ENCODE measurements at regions not wholly inside any gene's neighbourhood (a gene's known extent, or its start where the extent isn't known, plus 50 kb on each side); places are given as distances from the start of the nearest gene placed in this dataset.

DNA sequence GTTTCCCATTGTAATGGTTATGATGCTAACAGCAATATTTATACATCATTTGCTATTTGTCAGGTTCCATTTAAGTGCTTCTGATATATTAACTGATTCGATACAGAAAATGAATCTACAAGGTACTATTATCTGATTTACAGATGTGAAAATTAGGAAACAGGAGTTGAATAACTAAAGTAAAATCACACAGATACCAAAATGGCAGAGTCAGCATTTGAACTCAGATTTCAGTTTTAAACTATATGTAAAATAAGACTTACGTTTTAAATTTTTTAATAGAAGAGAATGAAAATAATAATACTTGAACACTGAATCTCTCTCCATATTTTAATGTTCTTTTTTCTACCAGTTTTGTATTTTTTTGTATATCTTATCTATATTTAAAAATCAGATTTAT is 313.2 kb downstream of the MDFIC start:
- ATAC-seq (no peak), DNase-seq (no peak)
- Histone ChIP-seq H3K27ac (no peak overlapping the region), H3K4me1 (peaks cover 0 to 11% (median 0%) of the 10 kb centered on the region in 12 donors), H3K36me3 (no peaks in the 10 kb centered on the region), H3K9me3 (peaks cover 0 to 19% (median 6%) of the 10 kb centered on the region in 12 donors), H3K27me3 (no peaks in the 10 kb centered on the region), H3K4me3 (no peak overlapping the region)
- 93 to 96% (median 95%) methylated on average over 2 of the region's 2 CpGs for WGBS, 4 donors
- intact Hi-C loops (cut with DNase I) = no loop called here
- TF ChIP-seq CTCF (IDR thresholded peaks at IDR 0.05) = no peak
- TF ChIP-seq POLR2A (IDR thresholded peaks at IDR 0.05) = no peak

GRCh38 chr7:115233809-115234208 is 311.9 kb downstream of the MDFIC start:
- ATAC-seq = no peak

DNA sequence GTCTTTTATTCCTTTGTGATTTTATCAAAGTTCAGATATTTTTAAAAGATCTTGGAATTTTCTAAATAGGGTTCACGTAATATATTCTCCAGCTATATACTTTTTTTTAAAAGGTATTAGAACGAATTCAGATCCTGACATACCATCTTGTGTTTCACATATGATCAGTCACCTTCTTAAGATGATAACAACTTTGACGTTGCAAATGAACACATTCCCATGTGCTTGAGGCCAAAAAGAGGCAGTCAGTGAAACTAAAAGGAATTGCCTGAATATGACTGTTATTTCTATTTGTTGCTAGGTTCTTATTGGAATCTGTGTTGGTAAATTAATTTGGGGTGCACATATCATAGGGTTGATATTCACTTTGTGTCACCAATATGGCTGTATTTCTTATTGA is 310.1 kb downstream of the MDFIC start:
- intact Hi-C loops (cut with DNase I) = no loop called here
- no peak for ATAC-seq
- WGBS, 4 donors = 71 to 78% (median 75%) methylated on average over 3 of the region's 3 CpGs

More at GRCh38 chr7:115233809-115234208, 311.9 kb downstream of the MDFIC start:
- Histone ChIP-seq H3K9me3 (peaks cover 0 to 19% (median 6%) of the 10 kb centered on the region in 12 donors), H3K4me3 (no peak overlapping the region), H3K4me1 (peaks cover 0 to 11% (median 0%) of the 10 kb centered on the region in 12 donors), H3K27me3 (no peaks in the 10 kb centered on the region), H3K36me3 (no peaks in the 10 kb centered on the region), H3K27ac (no peak overlapping the region)
- DNase-seq = no peak
- intact Hi-C loops (cut with DNase I) = no loop called here
- 91 to 95% (median 91%) methylated on average over 3 of the region's 3 CpGs for WGBS, 4 donors
- no peak for TF ChIP-seq POLR2A (IDR thresholded peaks at IDR 0.05)

GRCh38 chr7:115230882-115231571 is 309.1 kb downstream of the MDFIC start:
- ATAC-seq = peak; percentile 56 to 92 (median 66)
- Histone ChIP-seq H3K27me3 (no peaks in the 10 kb centered on the region), H3K27ac (no peak overlapping the region), H3K4me3 (no peak overlapping the region), H3K36me3 (no peaks in the 10 kb centered on the region), H3K4me1 (peaks cover 0 to 11% (median 0%) of the 10 kb centered on the region in 12 donors), H3K9me3 (peaks cover 0 to 17% (median 4%) of the 10 kb centered on the region in 12 donors)
- 10 to 29% (median 20%) methylated on average over 1 of the region's 1 CpG for WGBS, 4 donors
- intact Hi-C loops (cut with DNase I) = no loop called here
- DNase-seq = peak in 1 of 5 donors; percentile 10
- TF ChIP-seq POLR2A (IDR thresholded peaks at IDR 0.05) = no peak
- no peak for TF ChIP-seq CTCF (IDR thresholded peaks at IDR 0.05)

More for the DNA sequence above, 310.1 kb downstream of the MDFIC start:
- no peak for DNase-seq
- no peak overlapping the region for H3K4me3 ChIP-seq
- TF ChIP-seq POLR2A (IDR thresholded peaks at IDR 0.05) = no peak
- no peak for TF ChIP-seq CTCF (IDR thresholded peaks at IDR 0.05)
- H3K9me3 ChIP-seq = peaks cover 0 to 19% (median 6%) of the 10 kb centered on the region in 12 donors
- no peaks in the 10 kb centered on the region for H3K27me3 ChIP-seq
- H3K36me3 ChIP-seq = no peaks in the 10 kb centered on the region
- no peak overlapping the region for H3K27ac ChIP-seq
- H3K4me1 ChIP-seq = peaks cover 0 to 11% (median 0%) of the 10 kb centered on the region in 12 donors

Measured in heart left ventricle (tissue), 16 donors.